ENCODE measurements at regions not wholly inside any gene's neighbourhood (a gene's known extent, or its start where the extent isn't known, plus 50 kb on each side); places are given as distances from the start of the nearest gene placed in this dataset.

DNA sequence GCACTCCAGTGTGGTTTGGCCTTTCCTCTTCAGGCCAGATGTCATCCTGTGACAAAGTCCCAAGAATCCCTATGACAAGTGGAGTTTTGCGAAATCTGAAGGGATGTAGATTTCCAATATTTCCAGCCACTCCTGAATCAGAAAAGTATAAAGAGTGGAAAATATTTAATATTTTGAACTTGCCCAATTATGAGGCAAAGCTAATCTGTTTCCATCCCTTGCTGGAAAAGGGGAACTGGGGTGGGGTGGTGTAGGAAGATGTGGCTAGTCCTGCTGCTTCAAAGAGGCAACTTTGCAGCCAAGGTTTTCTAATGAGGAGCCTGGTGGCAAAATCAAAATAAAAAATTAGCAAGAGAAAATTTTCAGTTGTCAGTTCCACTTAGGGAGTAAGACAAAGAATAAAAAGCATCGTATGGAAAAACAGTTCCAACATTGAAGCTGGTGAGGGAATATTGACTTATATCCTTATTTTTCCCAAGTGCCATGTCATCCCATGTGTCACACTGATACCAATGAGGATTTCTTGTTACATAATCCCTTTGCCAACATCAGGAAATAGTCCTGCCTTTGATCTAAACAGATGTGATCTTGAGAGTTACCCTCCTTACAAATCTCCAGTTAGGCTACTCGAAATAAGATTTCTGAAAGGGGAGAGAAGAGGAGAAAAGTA, 480.0 kb upstream of the JARID2 start:
- intact Hi-C loops (cut with micrococcal nuclease; ENCODE audit: unreplicated experiment) (no loop called here), in situ Hi-C loops (cut with HindIII; ENCODE audit: extremely low pct_ligation_motif_present, low pct_unique_long_range_greater_than_20kb) (no loop called here)
- BruUV-seq (replicated peaks), result no TSS peak
- ChIA-PET POLR2A (no interaction called here), CTCF (ENCODE audit: low intra/inter-chr PET ratio, low total read pairs) (no interaction called here)
- peaks cover 22% of the 10 kb centered on the region for H3K4me1 ChIP-seq (ENCODE audit: insufficient read depth, low read length)
- H3K9ac ChIP-seq (ENCODE audit: insufficient read depth, low read depth, low read length), result no peak overlapping the region
- FAIRE-seq, result no peak
- no peaks in the 10 kb centered on the region for H3K79me2 ChIP-seq (ENCODE audit: insufficient read depth, low read length)
- no peak for DNase-seq (ENCODE audit: low spot score)
- no peak overlapping the region for H3K4me2 ChIP-seq (ENCODE audit: low read depth, low read length)
- H2AFZ ChIP-seq (ENCODE audit: low read length), result no peak overlapping the region
- H3K27me3 ChIP-seq (ENCODE audit: control insufficient read depth in 1 of 2, insufficient read depth in 2 of 2, low read length in 2 of 2), result no peaks in the 10 kb centered on the region
- ATAC-seq, result no peak
- no peaks in the 10 kb centered on the region for H3K9me3 ChIP-seq (ENCODE audit: low read length)
- H4K20me1 ChIP-seq (ENCODE audit: insufficient read depth, low read length), result no peaks in the 10 kb centered on the region
- TF ChIP-seq KLF16 (CRISPR knock-in tag; IDR thresholded peaks at IDR 0.05), result no peak
- TF ChIP-seq ZNF256 (CRISPR knock-in tag; conservative IDR thresholded peaks at IDR 0.05), result no peak
- no peak for TF ChIP-seq MEF2D (CRISPR knock-in tag; IDR thresholded peaks at IDR 0.05)
- TF ChIP-seq, protein P1, sequence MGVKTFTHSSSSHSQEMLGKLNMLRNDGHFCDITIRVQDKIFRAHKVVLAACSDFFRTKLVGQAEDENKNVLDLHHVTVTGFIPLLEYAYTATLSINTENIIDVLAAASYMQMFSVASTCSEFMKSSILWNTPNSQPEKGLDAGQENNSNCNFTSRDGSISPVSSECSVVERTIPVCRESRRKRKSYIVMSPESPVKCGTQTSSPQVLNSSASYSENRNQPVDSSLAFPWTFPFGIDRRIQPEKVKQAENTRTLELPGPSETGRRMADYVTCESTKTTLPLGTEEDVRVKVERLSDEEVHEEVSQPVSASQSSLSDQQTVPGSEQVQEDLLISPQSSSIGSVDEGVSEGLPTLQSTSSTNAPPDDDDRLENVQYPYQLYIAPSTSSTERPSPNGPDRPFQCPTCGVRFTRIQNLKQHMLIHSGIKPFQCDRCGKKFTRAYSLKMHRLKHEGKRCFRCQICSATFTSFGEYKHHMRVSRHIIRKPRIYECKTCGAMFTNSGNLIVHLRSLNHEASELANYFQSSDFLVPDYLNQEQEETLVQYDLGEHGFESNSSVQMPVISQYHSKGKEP (CRISPR knock-in tag; IDR thresholded peaks at IDR 0.05), result no peak
- 49% methylated on average over 3 of the region's 3 CpGs for WGBS (ENCODE audit: low lambda C conversion rate)
- H3K27ac ChIP-seq (ENCODE audit: extremely low read length, insufficient read depth, low read length), result no peak overlapping the region
- H3K4me3 ChIP-seq (replicated peaks in 1 of 3; ENCODE audit: insufficient read depth in 1 of 3, low read depth in 2 of 3, low read length in 3 of 3), result no peak overlapping the region
- no peaks in the 10 kb centered on the region for H3K36me3 ChIP-seq (replicated peaks in 1 of 2; ENCODE audit: control insufficient read depth in 1 of 2, insufficient read depth in 2 of 2, low read length in 2 of 2)

DNA sequence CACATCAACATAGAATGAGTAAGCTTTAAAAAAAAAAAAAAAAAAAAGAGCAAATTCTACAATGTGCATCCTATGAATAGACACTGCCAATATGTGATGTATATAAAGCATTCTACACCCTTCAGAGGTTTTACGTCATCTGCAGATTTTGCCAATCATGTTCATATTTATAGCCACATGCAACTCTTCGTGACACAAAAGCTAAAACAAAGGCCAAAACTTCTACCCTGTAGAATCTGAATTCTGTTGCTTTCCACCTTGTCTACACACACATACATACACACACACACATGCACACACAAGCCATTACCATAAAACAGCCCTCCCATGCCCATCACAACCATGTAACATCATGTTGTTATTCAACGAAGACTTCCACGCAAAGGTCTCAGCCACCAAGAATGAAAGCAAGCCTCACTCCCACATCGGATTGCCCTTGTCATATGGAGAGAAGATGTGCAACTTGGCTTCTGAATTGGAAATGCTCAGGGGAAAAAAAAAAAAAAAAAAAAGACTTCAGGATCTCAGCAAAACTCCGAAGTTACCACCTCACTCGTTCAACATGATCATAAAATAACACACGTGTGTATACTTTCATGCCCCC, 479.4 kb upstream of the JARID2 start:
- Histone ChIP-seq H4K20me1 (ENCODE audit: insufficient read depth, low read length) (no peaks in the 10 kb centered on the region), H3K9ac (ENCODE audit: insufficient read depth, low read depth, low read length) (no peak overlapping the region), H3K9me3 (ENCODE audit: low read length) (no peaks in the 10 kb centered on the region), H3K36me3 (replicated peaks in 1 of 2; ENCODE audit: control insufficient read depth in 1 of 2, insufficient read depth in 2 of 2, low read length in 2 of 2) (no peaks in the 10 kb centered on the region), H3K4me3 (replicated peaks in 1 of 3; ENCODE audit: insufficient read depth in 1 of 3, low read depth in 2 of 3, low read length in 3 of 3) (no peak overlapping the region), H3K4me1 (ENCODE audit: insufficient read depth, low read length) (peaks cover 20% of the 10 kb centered on the region), H3K27me3 (ENCODE audit: control insufficient read depth in 1 of 2, insufficient read depth in 2 of 2, low read length in 2 of 2) (no peaks in the 10 kb centered on the region), H3K4me2 (ENCODE audit: low read depth, low read length) (no peak overlapping the region), H3K79me2 (ENCODE audit: insufficient read depth, low read length) (no peaks in the 10 kb centered on the region), H2AFZ (ENCODE audit: low read length) (no peak overlapping the region), H3K27ac (ENCODE audit: extremely low read length, insufficient read depth, low read length) (no peak overlapping the region)
- FAIRE-seq (no peak), DNase-seq (ENCODE audit: low spot score) (no peak), ATAC-seq (no peak)
- POLR2A ChIA-PET, result no interaction called here
- WGBS (ENCODE audit: low lambda C conversion rate), result 55% methylated on average over 8 of the region's 8 CpGs
- BruUV-seq (replicated peaks), result no TSS peak
- CTCF ChIA-PET (ENCODE audit: low intra/inter-chr PET ratio, low total read pairs), result no interaction called here
- in situ Hi-C loops (cut with HindIII; ENCODE audit: extremely low pct_ligation_motif_present, low pct_unique_long_range_greater_than_20kb), result no loop called here
- intact Hi-C loops (cut with micrococcal nuclease; ENCODE audit: unreplicated experiment), result no loop called here
- TF ChIP-seq PRPF4 (IDR thresholded peaks at IDR 0.05; ENCODE audit: low read depth, low read length, poor library complexity, severe bottlenecking) (no peak), CHD2 (IDR thresholded peaks at IDR 0.05; ENCODE audit: low read depth, low read length) (no peak), ZZZ3 (CRISPR knock-in tag; IDR thresholded peaks at IDR 0.05; ENCODE audit: borderline replicate concordance) (no peak), AGO1 (IDR thresholded peaks at IDR 0.05; ENCODE audit: low read depth, low read length, poor library complexity, severe bottlenecking) (no peak), ZC3H13 (CRISPR knock-in tag; IDR thresholded peaks at IDR 0.05) (no peak), ZNF879 (CRISPR knock-in tag; IDR thresholded peaks at IDR 0.05) (no peak), ZNF781 (CRISPR knock-in tag; IDR thresholded peaks at IDR 0.05; ENCODE audit: borderline replicate concordance, not compliant biosample characterization) (no peak), POLR2AphosphoS2 (IDR thresholded peaks at IDR 0.05; ENCODE audit: low read depth, low read length) (no peak), ZFP82 (CRISPR knock-in tag; IDR thresholded peaks at IDR 0.05; ENCODE audit: borderline replicate concordance) (no peak), ZNF143 (CRISPR knock-in tag; IDR thresholded peaks at IDR 0.05) (no peak)
- TF ChIP-seq, protein P2, sequence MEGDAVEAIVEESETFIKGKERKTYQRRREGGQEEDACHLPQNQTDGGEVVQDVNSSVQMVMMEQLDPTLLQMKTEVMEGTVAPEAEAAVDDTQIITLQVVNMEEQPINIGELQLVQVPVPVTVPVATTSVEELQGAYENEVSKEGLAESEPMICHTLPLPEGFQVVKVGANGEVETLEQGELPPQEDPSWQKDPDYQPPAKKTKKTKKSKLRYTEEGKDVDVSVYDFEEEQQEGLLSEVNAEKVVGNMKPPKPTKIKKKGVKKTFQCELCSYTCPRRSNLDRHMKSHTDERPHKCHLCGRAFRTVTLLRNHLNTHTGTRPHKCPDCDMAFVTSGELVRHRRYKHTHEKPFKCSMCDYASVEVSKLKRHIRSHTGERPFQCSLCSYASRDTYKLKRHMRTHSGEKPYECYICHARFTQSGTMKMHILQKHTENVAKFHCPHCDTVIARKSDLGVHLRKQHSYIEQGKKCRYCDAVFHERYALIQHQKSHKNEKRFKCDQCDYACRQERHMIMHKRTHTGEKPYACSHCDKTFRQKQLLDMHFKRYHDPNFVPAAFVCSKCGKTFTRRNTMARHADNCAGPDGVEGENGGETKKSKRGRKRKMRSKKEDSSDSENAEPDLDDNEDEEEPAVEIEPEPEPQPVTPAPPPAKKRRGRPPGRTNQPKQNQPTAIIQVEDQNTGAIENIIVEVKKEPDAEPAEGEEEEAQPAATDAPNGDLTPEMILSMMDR (CRISPR knock-in tag; IDR thresholded peaks at IDR 0.05), result no peak

All from HepG2 (cell line).